Skeletal muscle tissue (tissue), 3 donors: ENCODE measurements at regions not wholly inside any gene's neighbourhood (a gene's known extent, or its start where the extent isn't known, plus 50 kb on each side); places are given as distances from the start of the nearest gene placed in this dataset.
A peak's percentile ranks its signal among the peaks of the same experiment; 100 is the strongest.

ENCODE experiments used
- H3K27ac ChIP-seq: one replicate; pipeline ENCODE4 v1.7.0; 2013; ENCODE audit warnings: mild to moderate bottlenecking, low read depth, low read length, inconsistent platforms
- H3K27me3 ChIP-seq, 3 donors: one replicate each; pipeline ENCODE4 v1.7.0; 2013; ENCODE audit warnings: low read length in 3 of 3; ENCODE audit not compliant: control insufficient read depth in 3 of 3, insufficient read depth in 3 of 3
- H3K36me3 ChIP-seq, 3 donors: one replicate each; pipeline ENCODE4 v1.7.0; 2013; ENCODE audit warnings: low read length in 3 of 3; ENCODE audit not compliant: control insufficient read depth in 3 of 3, insufficient read depth in 3 of 3
- H3K4me1 ChIP-seq, 3 donors: one replicate each; pipeline ENCODE4 v1.7.0; 2013; ENCODE audit warnings: low read length in 3 of 3, mild to moderate bottlenecking in 3 of 3; ENCODE audit not compliant: control insufficient read depth in 3 of 3, insufficient read depth in 3 of 3
- H3K4me3 ChIP-seq, 3 donors: one replicate each; pipeline ENCODE4 v1.7.0; 2013; ENCODE audit warnings: low read length in 3 of 3
- H3K9ac ChIP-seq, 3 donors: one replicate each; pipeline ENCODE4 v1.7.0; 2013; ENCODE audit warnings: low read length in 3 of 3, mild to moderate bottlenecking in 3 of 3, moderate library complexity in 2 of 3, low read depth in 1 of 3
- H3K9me3 ChIP-seq, 3 donors: one replicate each; pipeline ENCODE4 v1.7.0; 2013; ENCODE audit warnings: low read length in 3 of 3; ENCODE audit not compliant: control insufficient read depth in 3 of 3
- donor health status: Osteomylitis.

- peaks cover 29 to 53% (median 37%) of the 10 kb centered on the region in 3 donors for H3K4me1 ChIP-seq
These were observed 118.0 kb upstream of the MEF2A start for GRCh38 chr15:99447497-99448371.

GRCh38 chr15:99449514-99449913 is 116.3 kb upstream of the MEF2A start:
- Histone ChIP-seq H3K9me3 (no peaks in the 10 kb centered on the region), H3K36me3 (no peaks in the 10 kb centered on the region), H3K4me3 (no peak overlapping the region), H3K9ac (no peak overlapping the region), H3K4me1 (peaks cover 36 to 54% (median 42%) of the 10 kb centered on the region in 3 donors), H3K27me3 (no peaks in the 10 kb centered on the region), H3K27ac (no peak overlapping the region)

More at GRCh38 chr15:99447497-99448371, 118.0 kb upstream of the MEF2A start:
- H3K9me3 ChIP-seq: no peaks in the 10 kb centered on the region
- no peak overlapping the region for H3K9ac ChIP-seq
- H3K27me3 ChIP-seq: no peaks in the 10 kb centered on the region
- H3K4me3 ChIP-seq: no peak overlapping the region
- no peak overlapping the region for H3K27ac ChIP-seq
- H3K36me3 ChIP-seq: no peaks in the 10 kb centered on the region

- peak overlapping the region in 1 of 3 donors; percentile 23 for H3K4me3 ChIP-seq
- no peaks in the 10 kb centered on the region for H3K27me3 ChIP-seq
- H3K27ac ChIP-seq: peak overlapping the region; percentile 75
- H3K9ac ChIP-seq: no peak overlapping the region
- peaks cover 49 to 68% (median 56%) of the 10 kb centered on the region in 3 donors for H3K4me1 ChIP-seq
- H3K9me3 ChIP-seq: no peaks in the 10 kb centered on the region
- H3K36me3 ChIP-seq: no peaks in the 10 kb centered on the region
These were observed 114.9 kb upstream of the MEF2A start for GRCh38 chr15:99450896-99451358.

- Histone ChIP-seq H3K4me1 (peaks cover 51 to 70% (median 58%) of the 10 kb centered on the region in 3 donors), H3K9ac (no peak overlapping the region), H3K27me3 (no peaks in the 10 kb centered on the region), H3K36me3 (no peaks in the 10 kb centered on the region), H3K27ac (peak overlapping the region; percentile 75), H3K9me3 (no peaks in the 10 kb centered on the region), H3K4me3 (no peak overlapping the region)
These were observed 114.3 kb upstream of the MEF2A start for GRCh38 chr15:99451484-99451883.

GRCh38 chr15:99452010-99452409 is 113.8 kb upstream of the MEF2A start:
- Histone ChIP-seq H3K4me3 (no peak overlapping the region), H3K27ac (peak overlapping the region; percentile 75), H3K36me3 (no peaks in the 10 kb centered on the region), H3K9me3 (no peaks in the 10 kb centered on the region), H3K9ac (no peak overlapping the region), H3K27me3 (no peaks in the 10 kb centered on the region), H3K4me1 (peaks cover 51 to 65% (median 58%) of the 10 kb centered on the region in 3 donors)

GRCh38 chr15:99452728-99453636 is 112.8 kb upstream of the MEF2A start:
- Histone ChIP-seq H3K4me1 (peaks cover 47 to 58% (median 54%) of the 10 kb centered on the region in 3 donors), H3K4me3 (peak overlapping the region in 2 of 3 donors; percentile 9 to 35), H3K36me3 (no peaks in the 10 kb centered on the region), H3K27me3 (no peaks in the 10 kb centered on the region), H3K9me3 (no peaks in the 10 kb centered on the region), H3K9ac (peak overlapping the region; percentile 60 to 65 (median 62)), H3K27ac (peak overlapping the region; percentile 77)

- H3K36me3 ChIP-seq: no peaks in the 10 kb centered on the region
- peak overlapping the region in 2 of 3 donors; percentile 60 to 62 for H3K9ac ChIP-seq
- H3K9me3 ChIP-seq: no peaks in the 10 kb centered on the region
- peak overlapping the region in 1 of 3 donors; percentile 6 for H3K4me3 ChIP-seq
- peaks cover 43 to 52% (median 50%) of the 10 kb centered on the region in 3 donors for H3K4me1 ChIP-seq
- peak overlapping the region; percentile 77 for H3K27ac ChIP-seq
- no peaks in the 10 kb centered on the region for H3K27me3 ChIP-seq
These were observed 112.2 kb upstream of the MEF2A start for GRCh38 chr15:99453637-99454030.

- Histone ChIP-seq H3K4me3 (peak overlapping the region; percentile 27 to 54 (median 48)), H3K36me3 (no peaks in the 10 kb centered on the region), H3K27me3 (no peaks in the 10 kb centered on the region), H3K9ac (peak overlapping the region; percentile 79 to 81 (median 81)), H3K9me3 (no peaks in the 10 kb centered on the region), H3K27ac (peak overlapping the region; percentile 97), H3K4me1 (peaks cover 43 to 52% (median 50%) of the 10 kb centered on the region in 3 donors)
These were observed 111.5 kb upstream of the MEF2A start for GRCh38 chr15:99454107-99454809.
